ENCODE measurements at regions not wholly inside any gene's neighbourhood (a gene's known extent, or its start where the extent isn't known, plus 50 kb on each side); places are given as distances from the start of the nearest gene placed in this dataset.

- TF ChIP-seq ETV6 (CRISPR knock-in tag; IDR thresholded peaks at IDR 0.05) (no peak), SMAD3 (CRISPR knock-in tag; IDR thresholded peaks at IDR 0.05; ENCODE audit: borderline replicate concordance) (no peak), NFATC4 (CRISPR knock-in tag; IDR thresholded peaks at IDR 0.05) (no peak), CTCF (IDR thresholded peaks at IDR 0.05) (no peak), NR3C1 (CRISPR knock-in tag; conservative IDR thresholded peaks at IDR 0.05; ENCODE audit: low read depth) (no peak), MAX (CRISPR knock-in tag; IDR thresholded peaks at IDR 0.05) (no peak), RELA (CRISPR knock-in tag; IDR thresholded peaks at IDR 0.05; ENCODE audit: borderline replicate concordance) (no peak), TCF7 (CRISPR knock-in tag; IDR thresholded peaks at IDR 0.05; ENCODE audit: low read depth) (no peak), ATF1 (CRISPR knock-in tag; IDR thresholded peaks at IDR 0.05) (no peak), JAZF1 (CRISPR knock-in tag; IDR thresholded peaks at IDR 0.05) (no peak), HMGXB4 (CRISPR knock-in tag; IDR thresholded peaks at IDR 0.05) (no peak), USF1 (CRISPR knock-in tag; IDR thresholded peaks at IDR 0.05) (no peak), ZNF416 (CRISPR knock-in tag; IDR thresholded peaks at IDR 0.05) (no peak)
Observed at GRCh38 chr3:154720921-154721320, 290.9 kb upstream of the GPR149 start.

All from WTC11 (cell line).